Muscle of leg (tissue), 3 donors: ENCODE measurements at regions not wholly inside any gene's neighbourhood (a gene's known extent, or its start where the extent isn't known, plus 50 kb on each side); places are given as distances from the start of the nearest gene placed in this dataset.

Source experiments
- DNase-seq: peaks from one replicate; pipeline ENCODE4 v3.0.0; 2013
- H3K27ac ChIP-seq: one replicate; pipeline ENCODE4 v1.5.1; 2013; ENCODE audit warnings: mild to moderate bottlenecking, low read length, control low read depth
- H3K27me3 ChIP-seq: one replicate; pipeline ENCODE4 v1.6.1; 2013; ENCODE audit warnings: low read length; ENCODE audit not compliant: control insufficient read depth, insufficient read depth
- H3K36me3 ChIP-seq: one replicate; pipeline ENCODE4 v1.6.1; 2013; ENCODE audit warnings: low read length; ENCODE audit not compliant: control insufficient read depth, insufficient read depth
- H3K4me1 ChIP-seq: one replicate; pipeline ENCODE4 v1.6.1; 2013; ENCODE audit warnings: low read length; ENCODE audit not compliant: control insufficient read depth, insufficient read depth
- H3K4me3 ChIP-seq: one replicate; pipeline ENCODE4 v1.5.1; 2013; ENCODE audit warnings: low read length, control low read depth
- H3K9me3 ChIP-seq: replicated peaks from 2 replicates; pipeline ENCODE4 v1.6.1; 2013; ENCODE audit warnings: low read depth, low read length; ENCODE audit not compliant: control insufficient read depth
- WGBS: methylation state at CpG from one replicate; pipeline ENCODE4 v1.1.5; 2013; ENCODE audit warnings: missing lambda C conversion rate; ENCODE audit not compliant: insufficient coverage; 5-methylcytosine and 5-hydroxymethylcytosine counted together

- peaks cover 2% of the 10 kb centered on the region for H3K9me3 ChIP-seq
- H3K36me3 ChIP-seq = no peaks in the 10 kb centered on the region
- no CpG with 5 or more reads among the region's 1 CpG for WGBS
- H3K4me3 ChIP-seq = no peak overlapping the region
- no peaks in the 10 kb centered on the region for H3K27me3 ChIP-seq
- DNase-seq = no peak
- no peaks in the 10 kb centered on the region for H3K4me1 ChIP-seq
- no peak overlapping the region for H3K27ac ChIP-seq
Measured at GRCh38 chr4:34800953-34801352, 1443.4 kb downstream of the ARAP2 start.

GRCh38 chr4:34814266-34814665 is 1430.0 kb downstream of the ARAP2 start:
- Histone ChIP-seq H3K4me1 (no peaks in the 10 kb centered on the region), H3K4me3 (no peak overlapping the region), H3K27me3 (no peaks in the 10 kb centered on the region), H3K27ac (no peak overlapping the region), H3K9me3 (no peaks in the 10 kb centered on the region), H3K36me3 (no peaks in the 10 kb centered on the region)
- no CpG with 5 or more reads among the region's 3 CpGs for WGBS
- no peak for DNase-seq

GRCh38 chr4:34824515-34824914 is 1419.8 kb downstream of the ARAP2 start:
- no peaks in the 10 kb centered on the region for H3K4me1 ChIP-seq
- no peaks in the 10 kb centered on the region for H3K9me3 ChIP-seq
- DNase-seq = no peak
- H3K27me3 ChIP-seq = no peaks in the 10 kb centered on the region
- no peak overlapping the region for H3K27ac ChIP-seq
- H3K36me3 ChIP-seq = no peaks in the 10 kb centered on the region
- H3K4me3 ChIP-seq = no peak overlapping the region

GRCh38 chr4:34826660-34827059 is 1417.7 kb downstream of the ARAP2 start:
- no peaks in the 10 kb centered on the region for H3K4me1 ChIP-seq
- H3K36me3 ChIP-seq = no peaks in the 10 kb centered on the region
- no peak overlapping the region for H3K4me3 ChIP-seq
- H3K27ac ChIP-seq = no peak overlapping the region
- no CpG with 5 or more reads among the region's 5 CpGs for WGBS
- no peak for DNase-seq
- no peaks in the 10 kb centered on the region for H3K27me3 ChIP-seq
- H3K9me3 ChIP-seq = no peaks in the 10 kb centered on the region

GRCh38 chr4:34845926-34846325 is 1398.4 kb downstream of the ARAP2 start:
- H3K27ac ChIP-seq = no peak overlapping the region
- H3K9me3 ChIP-seq = no peaks in the 10 kb centered on the region
- DNase-seq = peak; percentile 73
- H3K4me3 ChIP-seq = no peak overlapping the region
- H3K36me3 ChIP-seq = no peaks in the 10 kb centered on the region
- no peaks in the 10 kb centered on the region for H3K27me3 ChIP-seq
- no peaks in the 10 kb centered on the region for H3K4me1 ChIP-seq

GRCh38 chr4:34850421-34850820 is 1393.9 kb downstream of the ARAP2 start:
- H3K4me1 ChIP-seq = no peaks in the 10 kb centered on the region
- no peak overlapping the region for H3K27ac ChIP-seq
- no peaks in the 10 kb centered on the region for H3K27me3 ChIP-seq
- DNase-seq = peak; percentile 25
- H3K36me3 ChIP-seq = no peaks in the 10 kb centered on the region
- no CpG with 5 or more reads among the region's 2 CpGs for WGBS
- no peak overlapping the region for H3K4me3 ChIP-seq
- H3K9me3 ChIP-seq = no peaks in the 10 kb centered on the region

- H3K4me3 ChIP-seq = no peak overlapping the region
- peak; percentile 86 for DNase-seq
- no peaks in the 10 kb centered on the region for H3K36me3 ChIP-seq
- WGBS = 19% methylated on average over 3 of the region's 4 CpGs
- H3K9me3 ChIP-seq = no peaks in the 10 kb centered on the region
- no peaks in the 10 kb centered on the region for H3K27me3 ChIP-seq
- H3K27ac ChIP-seq = no peak overlapping the region
- no peaks in the 10 kb centered on the region for H3K4me1 ChIP-seq
Measured at GRCh38 chr4:34850968-34851367, 1393.3 kb downstream of the ARAP2 start.

- no peaks in the 10 kb centered on the region for H3K36me3 ChIP-seq
- peak overlapping the region; percentile 7 for H3K27ac ChIP-seq
- no peaks in the 10 kb centered on the region for H3K9me3 ChIP-seq
- H3K4me3 ChIP-seq = no peak overlapping the region
- H3K4me1 ChIP-seq = no peaks in the 10 kb centered on the region
- peak; percentile 57 for DNase-seq
- no CpG with 5 or more reads among the region's 2 CpGs for WGBS
- no peaks in the 10 kb centered on the region for H3K27me3 ChIP-seq
Measured at GRCh38 chr4:34851411-34851810, 1392.9 kb downstream of the ARAP2 start.

- H3K36me3 ChIP-seq = no peaks in the 10 kb centered on the region
Measured at GRCh38 chr4:34854451-34854850, 1389.9 kb downstream of the ARAP2 start.

GRCh38 chr4:34861666-34862065 is 1382.6 kb downstream of the ARAP2 start:
- Histone ChIP-seq H3K27ac (no peak overlapping the region), H3K4me3 (no peak overlapping the region), H3K9me3 (no peaks in the 10 kb centered on the region), H3K36me3 (no peaks in the 10 kb centered on the region), H3K27me3 (no peaks in the 10 kb centered on the region), H3K4me1 (no peaks in the 10 kb centered on the region)
- WGBS = no CpG with 5 or more reads among the region's 4 CpGs
- DNase-seq = no peak

More at GRCh38 chr4:34854451-34854850, 1389.9 kb downstream of the ARAP2 start:
- no peak for DNase-seq
- Histone ChIP-seq H3K4me1 (no peaks in the 10 kb centered on the region), H3K4me3 (no peak overlapping the region), H3K9me3 (no peaks in the 10 kb centered on the region), H3K27ac (no peak overlapping the region), H3K27me3 (no peaks in the 10 kb centered on the region)
- WGBS = 86% methylated on average over 1 of the region's 1 CpG

- DNase-seq = no peak
- Histone ChIP-seq H3K36me3 (no peaks in the 10 kb centered on the region), H3K4me1 (no peaks in the 10 kb centered on the region), H3K9me3 (peaks cover 4% of the 10 kb centered on the region), H3K27ac (no peak overlapping the region), H3K4me3 (no peak overlapping the region), H3K27me3 (no peaks in the 10 kb centered on the region)
- WGBS = no CpG with 5 or more reads among the region's 2 CpGs
Measured at GRCh38 chr4:34878961-34879360, 1365.4 kb downstream of the ARAP2 start.
